ENCODE measurements at regions not wholly inside any gene's neighbourhood (a gene's known extent, or its start where the extent isn't known, plus 50 kb on each side); places are given as distances from the start of the nearest gene placed in this dataset.
"Not testable (repeated sequence)": the region's sequence is repeated elsewhere in the genome, so short reads cannot be mapped to it uniquely, and the experiment has no call there.

DNA sequence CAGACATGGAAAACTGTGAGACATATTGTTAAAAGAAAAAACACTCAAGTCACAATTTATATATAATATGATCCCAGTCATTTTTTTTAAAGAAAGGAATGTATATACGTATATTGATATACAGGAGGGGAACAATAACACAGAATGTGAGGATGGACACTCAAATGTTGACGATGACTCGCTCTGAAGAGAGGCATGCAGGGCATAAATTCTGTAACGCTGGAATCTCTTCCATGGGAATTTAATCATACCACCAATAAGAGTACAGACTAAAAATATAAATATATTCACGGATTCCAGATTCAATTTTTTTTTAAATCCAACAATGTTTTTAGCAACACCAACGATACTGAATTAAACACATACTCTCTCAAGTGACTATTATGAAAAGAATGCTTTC is 106.9 kb upstream of the CCDC28A start:
- no peak for DNase-seq

GRCh38 chr6:138667408-138667807 is 106.2 kb upstream of the CCDC28A start:
- no peak for DNase-seq

DNA sequence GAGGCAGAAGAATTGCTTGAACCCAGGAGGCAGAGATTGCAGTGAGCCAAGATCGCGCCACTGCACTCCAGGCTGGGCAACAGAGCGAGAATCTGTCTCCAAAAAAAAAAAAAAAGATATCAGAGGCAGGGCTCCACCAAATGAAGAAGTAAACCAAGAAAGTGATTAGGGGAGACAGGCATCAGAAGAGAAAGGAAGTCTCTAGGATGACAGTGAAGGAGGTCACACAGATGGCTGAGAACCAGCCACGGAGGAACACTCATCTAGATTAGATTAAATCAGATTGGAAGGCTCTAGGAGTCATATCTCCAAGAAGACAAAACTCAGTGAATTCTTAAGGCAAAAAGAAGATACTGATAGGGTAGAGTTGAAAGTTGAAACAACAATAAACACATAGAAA is 102.2 kb upstream of the CCDC28A start:
- no peak for DNase-seq

DNA sequence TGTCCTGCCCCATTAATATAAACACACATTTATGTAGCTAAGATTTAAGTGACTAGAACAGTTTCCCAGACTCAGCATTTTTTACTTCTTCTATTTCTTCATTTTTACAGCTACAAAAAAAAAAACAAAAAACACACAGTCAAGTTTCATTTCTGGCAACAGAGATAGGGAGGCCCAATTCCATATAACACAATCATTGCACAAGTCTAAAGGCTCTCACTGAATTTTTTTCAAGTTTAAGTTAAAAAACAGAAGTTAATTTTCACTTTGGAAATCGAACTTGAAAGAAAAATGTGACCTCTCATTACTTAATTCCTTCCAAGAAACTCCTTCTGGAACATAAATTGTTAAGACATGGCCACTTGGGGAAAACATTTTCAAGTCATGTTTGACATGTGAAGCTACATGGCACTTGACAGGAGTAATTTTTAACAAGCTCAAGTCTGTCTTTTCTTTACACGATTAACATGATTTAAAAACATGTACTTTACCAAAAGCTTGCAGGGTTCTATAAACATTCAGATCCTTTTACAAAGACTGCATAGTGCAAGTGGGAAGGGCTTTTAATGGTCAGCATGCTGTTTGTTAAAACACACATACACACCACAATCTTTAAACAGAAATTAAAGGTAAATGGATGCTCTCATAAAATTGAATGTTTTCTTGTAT is 100.1 kb upstream of the CCDC28A start:
- DNase-seq = no peak

DNA sequence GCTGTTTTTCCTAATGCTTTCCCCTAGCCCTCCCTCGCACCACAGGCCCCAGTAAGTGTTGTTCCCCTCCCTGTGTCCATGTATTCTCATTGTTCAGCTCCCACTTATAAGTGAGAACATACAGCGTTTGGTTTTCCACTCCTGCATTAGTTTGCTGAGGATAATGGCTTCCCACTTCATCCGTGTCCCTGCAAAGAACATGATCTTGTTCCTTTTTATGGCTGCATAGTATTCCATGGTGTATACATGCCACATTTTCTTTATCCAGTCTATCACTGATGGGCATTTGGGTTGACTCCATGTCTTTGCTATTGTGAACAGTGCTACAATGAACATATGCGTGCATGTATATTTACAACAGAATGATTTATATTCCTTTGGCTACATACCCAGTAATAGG is 99.1 kb upstream of the CCDC28A start:
- DNase-seq = not testable (repeated sequence)

GRCh38 chr6:138677538-138677937 is 96.0 kb upstream of the CCDC28A start:
- DNase-seq = no peak

DNA sequence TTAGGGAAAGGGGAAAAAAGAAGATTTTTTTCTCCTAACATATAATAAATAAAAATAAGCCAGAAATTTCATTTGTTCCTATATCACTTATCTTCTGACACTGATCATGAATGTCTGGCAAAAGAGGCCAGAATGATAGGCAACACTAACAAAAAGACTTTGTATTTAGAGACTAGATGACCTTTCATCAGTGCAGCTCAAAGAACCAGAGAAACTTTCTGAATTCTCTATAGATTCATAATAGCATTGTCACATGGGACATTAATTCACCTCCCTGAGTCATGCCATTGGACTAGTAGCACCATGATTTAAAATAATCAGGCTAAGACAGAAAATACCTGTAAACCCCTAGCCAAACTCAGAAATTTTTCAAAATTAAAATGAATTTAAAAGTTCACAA is 95.4 kb upstream of the CCDC28A start:
- no peak for DNase-seq

DNA sequence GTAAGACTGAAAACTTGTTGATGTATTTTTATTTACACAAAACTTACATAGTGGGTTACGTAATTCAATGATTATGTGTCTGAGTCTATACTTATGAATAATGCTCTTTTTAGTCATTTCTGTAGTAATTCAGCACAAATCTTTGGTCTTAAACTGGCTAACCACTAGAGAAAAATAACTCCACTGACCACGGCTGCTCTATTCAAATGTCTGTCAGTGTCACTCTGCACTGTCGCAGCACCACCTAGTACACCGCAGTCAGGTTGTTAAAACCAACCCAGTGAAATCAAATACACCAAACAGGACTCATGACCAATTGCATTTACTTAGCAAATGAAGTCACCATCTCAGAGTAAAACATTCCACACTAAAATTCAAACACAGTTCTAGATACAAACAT is 93.5 kb upstream of the CCDC28A start:
- DNase-seq = no peak

- DNase-seq = no peak
These were observed 91.9 kb upstream of the CCDC28A start for GRCh38 chr6:138681627-138682026.

- DNase-seq = peak; percentile 98
These were observed 90.7 kb upstream of the CCDC28A start for GRCh38 chr6:138682704-138683527.

DNA sequence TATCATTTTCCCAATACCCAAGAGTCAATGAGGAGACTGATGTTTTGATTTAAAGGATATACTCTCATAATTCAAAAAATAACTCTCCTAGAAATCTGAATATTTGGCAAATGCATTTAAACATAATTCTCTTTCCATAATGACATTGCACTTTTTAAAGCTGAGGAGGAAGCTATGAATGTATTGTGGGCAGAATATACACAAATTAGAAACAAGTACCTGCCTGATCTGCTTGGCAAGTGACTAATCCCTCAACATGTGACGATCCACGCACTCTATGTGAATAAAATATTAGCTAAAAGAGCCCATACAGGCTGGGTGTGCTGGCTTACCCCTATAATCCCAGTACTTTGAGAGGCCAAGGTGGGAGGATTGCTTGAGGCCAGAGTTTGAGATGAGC is 88.3 kb upstream of the CCDC28A start:
- no peak for DNase-seq

GRCh38 chr6:138685781-138686180 is 87.8 kb upstream of the CCDC28A start:
- no peak for DNase-seq

- no peak for DNase-seq
These were observed 85.0 kb upstream of the CCDC28A start for GRCh38 chr6:138688580-138688979.

DNA sequence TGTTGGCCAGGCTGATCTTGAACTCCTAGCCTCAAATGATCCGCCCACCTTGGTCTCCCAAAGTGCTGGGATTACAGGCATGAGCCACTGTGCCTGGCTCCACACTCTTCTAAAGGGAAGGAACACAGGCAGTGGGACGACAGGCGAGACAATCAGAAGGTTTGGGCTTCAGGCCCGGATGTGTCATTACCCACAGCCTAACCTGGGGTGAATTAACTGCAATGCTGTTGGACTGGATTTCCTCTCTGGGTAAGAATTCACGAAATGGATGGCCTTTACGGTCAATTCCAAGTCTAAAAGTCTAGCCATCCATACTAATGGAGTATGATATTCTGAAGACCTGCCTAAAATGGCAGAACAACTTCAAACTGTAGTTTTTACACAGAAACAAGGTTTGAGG is 83.7 kb upstream of the CCDC28A start:
- DNase-seq = no peak

DNA sequence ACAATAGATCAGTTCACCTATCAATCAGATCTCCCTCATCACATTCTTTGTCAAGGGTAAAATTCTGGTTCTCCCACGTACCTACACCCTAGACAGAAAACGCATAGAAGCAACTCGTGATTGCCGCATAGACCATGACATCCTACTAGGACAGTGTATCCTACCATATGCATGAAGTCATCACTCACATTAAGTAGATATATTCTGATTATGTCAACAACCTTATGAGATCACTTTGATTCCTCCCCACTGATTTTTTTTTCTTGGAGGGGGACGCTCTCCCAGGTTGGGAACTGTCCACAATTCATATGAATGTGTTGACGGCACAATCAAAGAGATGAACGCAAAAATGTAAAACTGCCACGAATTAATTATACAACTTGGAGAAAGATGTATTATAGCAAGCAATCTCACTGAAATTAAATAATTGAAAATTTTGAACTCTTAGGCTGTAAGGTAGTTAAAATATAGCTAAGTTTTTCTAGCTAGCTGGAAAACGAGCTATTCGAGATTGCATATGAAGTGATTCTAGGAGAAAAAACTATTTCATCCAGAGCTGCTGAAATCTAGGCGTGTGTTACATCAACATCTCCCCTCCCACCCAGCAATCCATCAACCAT is 82.5 kb upstream of the CCDC28A start:
- no peak for DNase-seq

- DNase-seq = peak; percentile 45
These were observed 81.9 kb upstream of the CCDC28A start for GRCh38 chr6:138691595-138692057.

GRCh38 chr6:138692058-138692977 is 81.3 kb upstream of the CCDC28A start:
- peak; percentile 49 for DNase-seq

- peak; percentile 79 for DNase-seq
These were observed 80.3 kb upstream of the CCDC28A start for GRCh38 chr6:138692978-138693909.

- no peak for DNase-seq
These were observed 78.4 kb upstream of the CCDC28A start for GRCh38 chr6:138695193-138695592.

DNA sequence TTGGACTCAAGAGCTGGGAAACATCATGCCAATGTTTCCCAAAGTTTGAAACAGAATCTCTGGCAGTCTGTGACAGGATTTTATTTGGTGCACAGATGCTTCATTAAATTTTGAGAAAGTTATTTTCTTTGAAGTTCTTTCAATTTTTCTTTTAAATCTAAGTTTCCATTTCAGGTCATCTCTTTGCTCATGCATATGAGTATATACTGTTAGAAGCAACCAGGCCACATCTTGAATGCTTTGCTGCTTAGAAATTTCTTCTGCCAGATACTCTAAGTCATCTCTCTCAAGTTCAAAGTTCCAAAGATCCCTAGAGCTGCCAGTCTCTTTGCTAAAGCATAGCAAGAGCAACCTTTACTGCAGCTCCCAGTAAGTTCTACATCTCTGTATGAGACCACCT is 59.1 kb upstream of the CCDC28A start:
- no peak for DNase-seq

- no peak for DNase-seq
These were observed 57.6 kb upstream of the CCDC28A start for GRCh38 chr6:138716013-138716412.
